NB4 (cell line): ENCODE measurements at regions not wholly inside any gene's neighbourhood (a gene's known extent, or its start where the extent isn't known, plus 50 kb on each side); places are given as distances from the start of the nearest gene placed in this dataset.

ENCODE experiments used
- CTCF ChIP-seq: IDR thresholded peaks from one replicate; pipeline ENCODE4 v1.5.1; 2012; ENCODE audit warnings: low read depth, low read length
- MAX ChIP-seq: IDR thresholded peaks from 2 replicates; pipeline ENCODE4 v1.6.1; 2011; ENCODE audit warnings: low read depth, low read length
- MYC ChIP-seq: IDR thresholded peaks from 2 replicates; pipeline ENCODE4 v1.6.1; 2011; ENCODE audit warnings: low read depth, low read length
- POLR2A ChIP-seq: IDR thresholded peaks from 2 replicates; pipeline ENCODE4 v1.6.1; 2011; ENCODE audit warnings: mild to moderate bottlenecking; ENCODE audit not compliant: insufficient read length; ENCODE audit errors: extremely low read depth

GRCh38 chr5:89315286-89316100, 432.5 kb upstream of the MEF2C start:
- TF ChIP-seq CTCF (no peak), POLR2A (no peak), MYC (no peak), MAX (no peak)
